Karpas-422 (cell line): ENCODE measurements at regions not wholly inside any gene's neighbourhood (a gene's known extent, or its start where the extent isn't known, plus 50 kb on each side); places are given as distances from the start of the nearest gene placed in this dataset.

ENCODE experiments used
- DNase-seq: peaks from one replicate; pipeline ENCODE4 v3.0.0-alpha.2; 2015
- H2AFZ ChIP-seq: fragments of 200-600 bp; sonication (generic); 2 replicates; pipeline ENCODE4 v1.6.1; 2014; ENCODE audit warnings: antibody characterized with exemption, low read length, mixed read lengths
- H3K27ac ChIP-seq: fragments of 200-600 bp; sonication (generic); 2 replicates; pipeline ENCODE4 v1.5.1; 2014; ENCODE audit warnings: mild to moderate bottlenecking, low read length, moderate library complexity
- H3K27me3 ChIP-seq: fragments of 200-600 bp; sonication (generic); 2 replicates; pipeline ENCODE4 v1.6.1; 2014; ENCODE audit warnings: low read length, mixed read lengths
- H3K36me3 ChIP-seq: fragments of 200-600 bp; sonication (generic); 2 replicates; pipeline ENCODE4 v1.6.1; 2014; ENCODE audit warnings: low read length, mixed read lengths; ENCODE audit not compliant: insufficient read depth
- H3K4me1 ChIP-seq: fragments of 200-600 bp; sonication (generic); 2 replicates; pipeline ENCODE4 v1.6.1; 2014; ENCODE audit warnings: mild to moderate bottlenecking, low read length, mixed read lengths
- H3K4me2 ChIP-seq: fragments of 200-600 bp; sonication (generic); 2 replicates; pipeline ENCODE4 v1.6.1; 2014; ENCODE audit warnings: low read length, low read depth, mild to moderate bottlenecking; ENCODE audit not compliant: poor library complexity, severe bottlenecking
- H3K4me3 ChIP-seq: fragments of 200-600 bp; sonication (generic); 2 replicates; pipeline ENCODE4 v1.5.1; 2014; ENCODE audit warnings: mild to moderate bottlenecking, antibody characterized with exemption, low read length, mixed read lengths
- H3K79me2 ChIP-seq: fragments of 200-600 bp; sonication (generic); 2 replicates; pipeline ENCODE4 v1.6.1; 2014; ENCODE audit warnings: mild to moderate bottlenecking, low read length, mixed read lengths
- H3K9ac ChIP-seq: fragments of 200-600 bp; sonication (generic); 2 replicates; pipeline ENCODE4 v1.6.0; 2014; ENCODE audit warnings: low read length
- H3K9me2 ChIP-seq: fragments of 200-600 bp; sonication (generic), shearing (Covaris generic); replicated peaks from 2 replicates; pipeline ENCODE4 v1.6.0; 2014; ENCODE audit warnings: mild to moderate bottlenecking, low read length, moderate library complexity; ENCODE audit not compliant: insufficient read depth
- H3K9me3 ChIP-seq: fragments of 300-700, 200-600 bp; sonication (generic); 2 replicates; pipeline ENCODE4 v1.6.1; 2014; ENCODE audit warnings: low read length, mixed read lengths
- H4K20me1 ChIP-seq: fragments of 200-600 bp; sonication (generic); 2 replicates; pipeline ENCODE4 v1.6.1; 2014; ENCODE audit warnings: mild to moderate bottlenecking, antibody characterized with exemption, low read length, low read depth; ENCODE audit not compliant: insufficient read depth

GRCh38 chr3:43213631-43214030 lies 72.7 kb upstream of the SNRK start:
- Histone ChIP-seq H3K4me2 (no peak overlapping the region), H3K4me1 (no peaks in the 10 kb centered on the region), H3K9me3 (no peaks in the 10 kb centered on the region), H3K27ac (no peak overlapping the region), H3K27me3 (no peaks in the 10 kb centered on the region), H3K9me2 (no peaks in the 10 kb centered on the region), H3K79me2 (no peaks in the 10 kb centered on the region), H3K36me3 (no peaks in the 10 kb centered on the region), H4K20me1 (no peaks in the 10 kb centered on the region), H3K9ac (no peak overlapping the region), H3K4me3 (no peak overlapping the region), H2AFZ (no peak overlapping the region)
- no peak for DNase-seq

DNA sequence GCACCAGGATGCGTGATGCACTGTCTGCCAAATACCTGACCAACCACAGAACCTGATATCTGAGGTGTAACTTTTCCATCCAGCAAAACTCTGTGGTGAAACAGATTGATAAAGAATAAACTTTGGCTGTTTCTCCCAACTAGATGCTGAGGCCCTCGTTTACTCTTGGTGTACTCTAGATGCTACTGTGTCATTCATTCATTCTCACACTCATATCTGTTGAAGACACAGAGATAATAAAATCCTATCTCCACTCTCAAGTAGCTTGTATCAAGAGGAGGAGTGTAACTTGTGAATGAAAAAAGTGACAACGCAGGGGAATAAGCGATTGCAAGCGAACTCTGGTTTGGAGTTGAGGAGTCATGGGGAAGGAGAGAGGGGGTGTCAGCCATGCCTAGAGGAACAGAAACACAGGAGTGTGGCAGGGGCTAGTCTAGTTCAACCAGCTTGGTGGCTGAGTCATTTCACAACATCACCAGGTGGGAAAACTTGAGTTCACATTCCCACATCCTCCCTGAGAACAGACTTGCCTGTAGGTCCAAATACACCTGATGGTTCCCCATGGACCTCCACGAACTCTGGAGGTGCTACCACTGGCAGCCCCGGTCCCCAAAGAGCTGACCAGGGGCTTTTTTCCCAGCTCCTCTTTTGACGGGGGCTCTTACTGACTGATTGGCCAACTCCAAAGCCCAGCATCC lies 73.3 kb upstream of the SNRK start:
- Histone ChIP-seq H3K9ac (no peak overlapping the region), H3K79me2 (no peaks in the 10 kb centered on the region), H3K27me3 (no peaks in the 10 kb centered on the region), H3K4me2 (no peak overlapping the region), H4K20me1 (no peaks in the 10 kb centered on the region), H3K4me1 (no peaks in the 10 kb centered on the region), H3K36me3 (no peaks in the 10 kb centered on the region), H3K9me2 (no peaks in the 10 kb centered on the region), H3K4me3 (no peak overlapping the region), H2AFZ (no peak overlapping the region), H3K27ac (no peak overlapping the region), H3K9me3 (no peaks in the 10 kb centered on the region)
- DNase-seq = no peak

- Histone ChIP-seq H2AFZ (no peak overlapping the region), H3K27ac (no peak overlapping the region), H3K27me3 (no peaks in the 10 kb centered on the region), H3K9me3 (no peaks in the 10 kb centered on the region), H3K36me3 (no peaks in the 10 kb centered on the region), H3K4me2 (no peak overlapping the region), H3K79me2 (no peaks in the 10 kb centered on the region), H3K4me1 (no peaks in the 10 kb centered on the region), H3K4me3 (no peak overlapping the region), H3K9ac (no peak overlapping the region), H3K9me2 (no peaks in the 10 kb centered on the region), H4K20me1 (no peaks in the 10 kb centered on the region)
- DNase-seq = no peak
Measured at GRCh38 chr3:43211681-43212080, 74.7 kb upstream of the SNRK start.

DNA sequence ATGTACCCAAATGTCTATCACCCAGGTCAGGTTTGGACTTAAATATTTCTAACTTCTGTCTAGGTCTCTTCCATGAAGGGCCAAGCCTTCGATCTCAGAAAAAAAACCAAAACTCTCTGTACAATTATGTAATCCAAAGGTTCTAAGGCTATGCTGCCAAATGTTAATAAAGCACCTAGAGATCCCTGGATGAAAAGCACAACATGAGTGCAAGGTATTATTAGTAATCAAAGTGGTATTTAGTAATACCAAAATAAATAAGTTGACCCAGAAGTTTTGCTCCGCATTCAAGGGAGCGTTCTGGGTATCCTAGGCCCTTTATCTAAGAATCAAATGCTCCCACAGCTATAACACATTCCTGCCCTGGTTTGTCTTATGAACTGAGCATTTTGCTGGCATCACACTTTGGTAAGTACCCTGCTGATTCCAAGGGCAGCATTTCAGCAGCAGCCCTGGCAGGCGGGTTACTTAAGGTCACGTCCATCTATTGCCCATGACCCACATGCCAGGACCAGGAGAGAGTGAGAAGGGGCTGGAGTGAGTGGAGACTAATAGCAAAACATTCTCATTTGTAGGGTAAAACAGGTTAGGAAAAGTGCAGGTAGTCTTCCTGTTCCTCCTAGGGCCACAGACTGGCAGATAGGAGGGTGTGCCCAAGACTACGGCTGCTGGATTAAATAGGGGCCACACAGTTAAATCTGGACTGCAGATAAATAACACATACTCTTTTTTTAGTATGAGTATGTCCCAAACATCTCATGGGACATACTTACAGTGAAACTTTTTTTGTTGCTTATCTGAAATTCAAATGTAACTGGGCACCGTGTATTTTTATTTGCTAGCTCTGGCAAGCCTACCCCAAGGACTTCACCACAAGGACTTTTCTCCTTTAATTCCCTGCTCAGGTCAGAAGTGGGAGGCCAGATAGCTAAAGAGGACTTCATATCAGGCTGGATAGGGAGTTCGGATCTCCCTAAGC lies 76.0 kb upstream of the SNRK start:
- Histone ChIP-seq H3K9me3 (no peaks in the 10 kb centered on the region), H4K20me1 (no peaks in the 10 kb centered on the region), H2AFZ (no peak overlapping the region), H3K36me3 (no peaks in the 10 kb centered on the region), H3K9ac (no peak overlapping the region), H3K27ac (no peak overlapping the region), H3K4me1 (no peaks in the 10 kb centered on the region), H3K27me3 (no peaks in the 10 kb centered on the region), H3K9me2 (no peaks in the 10 kb centered on the region), H3K4me3 (no peak overlapping the region), H3K4me2 (no peak overlapping the region), H3K79me2 (no peaks in the 10 kb centered on the region)
- DNase-seq = no peak

GRCh38 chr3:43207628-43208085 lies 78.7 kb upstream of the SNRK start:
- no peak overlapping the region for H3K9ac ChIP-seq
- H3K9me3 ChIP-seq = no peaks in the 10 kb centered on the region
- no peaks in the 10 kb centered on the region for H3K36me3 ChIP-seq
- no peaks in the 10 kb centered on the region for H3K9me2 ChIP-seq
- no peak overlapping the region for H3K4me2 ChIP-seq
- DNase-seq = no peak
- no peaks in the 10 kb centered on the region for H3K4me1 ChIP-seq
- no peaks in the 10 kb centered on the region for H3K79me2 ChIP-seq
- no peaks in the 10 kb centered on the region for H4K20me1 ChIP-seq
- H3K4me3 ChIP-seq = no peak overlapping the region
- H3K27ac ChIP-seq = no peak overlapping the region
- no peaks in the 10 kb centered on the region for H3K27me3 ChIP-seq
- H2AFZ ChIP-seq = no peak overlapping the region

DNA sequence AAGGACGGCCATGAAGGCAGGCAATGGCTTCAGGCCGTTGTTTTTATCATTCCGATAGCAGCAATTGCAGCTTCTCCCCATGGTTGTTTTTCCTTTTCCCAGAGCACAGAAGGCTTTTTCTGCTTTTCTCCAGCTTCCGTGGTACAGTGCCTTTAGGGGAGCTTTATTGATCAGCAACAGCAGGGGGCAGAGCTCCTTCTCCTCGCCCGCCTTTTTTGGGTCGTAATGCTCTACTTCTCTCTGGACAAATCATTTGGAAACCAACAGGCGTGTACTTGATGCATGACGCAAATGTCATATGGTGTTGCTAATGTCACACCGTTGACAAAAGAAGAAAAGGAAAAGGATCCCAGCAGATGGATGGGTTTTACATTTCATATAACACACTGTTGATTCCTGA lies 79.7 kb upstream of the SNRK start:
- Histone ChIP-seq H3K27ac (no peak overlapping the region), H3K4me3 (no peak overlapping the region), H3K79me2 (no peaks in the 10 kb centered on the region), H3K36me3 (no peaks in the 10 kb centered on the region), H3K9ac (no peak overlapping the region), H2AFZ (no peak overlapping the region), H4K20me1 (no peaks in the 10 kb centered on the region), H3K9me2 (no peaks in the 10 kb centered on the region), H3K9me3 (no peaks in the 10 kb centered on the region), H3K27me3 (no peaks in the 10 kb centered on the region), H3K4me2 (no peak overlapping the region), H3K4me1 (no peaks in the 10 kb centered on the region)
- no peak for DNase-seq

GRCh38 chr3:43206105-43206504 lies 80.2 kb upstream of the SNRK start:
- no peaks in the 10 kb centered on the region for H3K9me2 ChIP-seq
- no peak overlapping the region for H3K9ac ChIP-seq
- no peak overlapping the region for H3K4me3 ChIP-seq
- no peaks in the 10 kb centered on the region for H3K27me3 ChIP-seq
- H3K36me3 ChIP-seq = no peaks in the 10 kb centered on the region
- no peaks in the 10 kb centered on the region for H4K20me1 ChIP-seq
- H3K4me1 ChIP-seq = no peaks in the 10 kb centered on the region
- no peak overlapping the region for H3K4me2 ChIP-seq
- H3K79me2 ChIP-seq = no peaks in the 10 kb centered on the region
- no peak for DNase-seq
- no peak overlapping the region for H2AFZ ChIP-seq
- H3K9me3 ChIP-seq = no peaks in the 10 kb centered on the region
- H3K27ac ChIP-seq = no peak overlapping the region

DNA sequence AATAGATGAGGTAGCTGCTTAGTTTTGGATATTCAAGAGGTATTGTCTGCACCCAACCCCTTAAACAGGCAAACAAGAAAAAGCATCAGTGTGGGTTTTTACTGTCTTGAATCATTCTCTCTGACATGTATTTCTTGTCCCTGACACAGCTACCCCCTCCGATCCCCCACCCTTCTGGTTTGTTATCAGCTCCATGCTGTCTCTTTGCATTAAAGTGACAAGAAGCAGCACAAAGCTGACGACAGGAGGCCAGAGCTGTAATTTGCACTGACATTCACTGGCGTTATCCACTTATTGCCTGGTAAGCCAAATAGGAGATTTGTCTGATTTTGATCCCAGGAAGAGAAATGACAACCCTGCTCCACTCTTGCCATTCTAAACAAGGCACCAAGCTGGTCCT lies 83.3 kb upstream of the SNRK start:
- H3K9ac ChIP-seq = no peak overlapping the region
- H3K27ac ChIP-seq = no peak overlapping the region
- H3K4me3 ChIP-seq = no peak overlapping the region
- H3K9me2 ChIP-seq = no peaks in the 10 kb centered on the region
- no peak for DNase-seq
- no peaks in the 10 kb centered on the region for H3K4me1 ChIP-seq
- H3K27me3 ChIP-seq = no peaks in the 10 kb centered on the region
- no peaks in the 10 kb centered on the region for H3K79me2 ChIP-seq
- H3K36me3 ChIP-seq = no peaks in the 10 kb centered on the region
- no peak overlapping the region for H3K4me2 ChIP-seq
- H4K20me1 ChIP-seq = no peaks in the 10 kb centered on the region
- H2AFZ ChIP-seq = no peak overlapping the region
- no peaks in the 10 kb centered on the region for H3K9me3 ChIP-seq
